ENCODE measurements at regions not wholly inside any gene's neighbourhood (a gene's known extent, or its start where the extent isn't known, plus 50 kb on each side); places are given as distances from the start of the nearest gene placed in this dataset.

DNA sequence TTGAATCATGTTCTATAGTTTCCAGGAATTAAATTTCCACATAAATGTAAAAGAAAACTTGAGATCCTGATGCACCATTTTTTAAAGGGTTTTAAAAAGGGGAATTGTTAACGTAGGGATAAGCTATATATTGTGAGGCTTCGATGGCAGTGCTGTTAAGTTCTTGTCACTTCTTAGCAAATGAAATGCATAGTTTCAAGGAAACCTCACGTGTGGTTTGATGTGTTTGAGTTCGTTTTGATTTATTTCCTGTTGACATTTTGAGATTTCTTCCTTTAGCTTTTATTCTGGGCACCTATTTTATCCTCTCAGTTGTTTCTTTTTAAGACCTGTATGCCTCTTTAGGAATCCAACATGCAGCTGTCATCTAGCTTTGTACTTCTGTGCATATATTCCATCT, 301.0 kb downstream of the DOCK8 start:
- intact Hi-C loops (cut with DNase I; ENCODE audit: low total_unique reads): no loop called here
- peak overlapping the region; percentile 4 to 62 for H3K27ac ChIP-seq
- H3K4me3 ChIP-seq: no peak overlapping the region
- DNase-seq: no peak
- TF ChIP-seq POLR2A (IDR thresholded peaks at IDR 0.05): no peak
- TF ChIP-seq, protein P1, sequence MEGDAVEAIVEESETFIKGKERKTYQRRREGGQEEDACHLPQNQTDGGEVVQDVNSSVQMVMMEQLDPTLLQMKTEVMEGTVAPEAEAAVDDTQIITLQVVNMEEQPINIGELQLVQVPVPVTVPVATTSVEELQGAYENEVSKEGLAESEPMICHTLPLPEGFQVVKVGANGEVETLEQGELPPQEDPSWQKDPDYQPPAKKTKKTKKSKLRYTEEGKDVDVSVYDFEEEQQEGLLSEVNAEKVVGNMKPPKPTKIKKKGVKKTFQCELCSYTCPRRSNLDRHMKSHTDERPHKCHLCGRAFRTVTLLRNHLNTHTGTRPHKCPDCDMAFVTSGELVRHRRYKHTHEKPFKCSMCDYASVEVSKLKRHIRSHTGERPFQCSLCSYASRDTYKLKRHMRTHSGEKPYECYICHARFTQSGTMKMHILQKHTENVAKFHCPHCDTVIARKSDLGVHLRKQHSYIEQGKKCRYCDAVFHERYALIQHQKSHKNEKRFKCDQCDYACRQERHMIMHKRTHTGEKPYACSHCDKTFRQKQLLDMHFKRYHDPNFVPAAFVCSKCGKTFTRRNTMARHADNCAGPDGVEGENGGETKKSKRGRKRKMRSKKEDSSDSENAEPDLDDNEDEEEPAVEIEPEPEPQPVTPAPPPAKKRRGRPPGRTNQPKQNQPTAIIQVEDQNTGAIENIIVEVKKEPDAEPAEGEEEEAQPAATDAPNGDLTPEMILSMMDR (IDR thresholded peaks at IDR 0.05): no peak
- no peaks in the 10 kb centered on the region for H3K4me1 ChIP-seq
- no peaks in the 10 kb centered on the region for H3K27me3 ChIP-seq
- no peaks in the 10 kb centered on the region for H3K36me3 ChIP-seq
- H3K9me3 ChIP-seq: no peaks in the 10 kb centered on the region

DNA sequence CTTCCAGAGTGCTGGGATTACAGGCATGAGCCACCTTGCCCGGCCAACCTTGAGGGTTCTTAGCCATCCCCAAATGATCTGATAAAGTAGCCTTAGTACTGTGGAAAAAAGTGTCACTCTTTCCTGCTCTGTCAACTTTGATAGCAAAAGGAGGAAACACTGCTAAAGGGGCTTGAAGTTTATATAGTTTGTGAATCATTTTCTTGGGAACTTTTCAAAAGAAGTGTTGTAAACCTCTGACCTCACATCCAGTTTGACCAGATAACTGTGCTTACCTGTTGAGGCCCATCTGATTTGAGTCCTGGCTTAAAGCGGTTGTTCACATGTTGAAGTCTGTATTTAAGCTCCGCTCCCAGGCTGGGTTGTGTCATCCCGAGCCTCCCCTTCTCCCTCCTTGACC, 303.3 kb downstream of the DOCK8 start:
- intact Hi-C loops (cut with DNase I; ENCODE audit: low total_unique reads): no loop called here
- no peak overlapping the region for H3K27ac ChIP-seq

DNA sequence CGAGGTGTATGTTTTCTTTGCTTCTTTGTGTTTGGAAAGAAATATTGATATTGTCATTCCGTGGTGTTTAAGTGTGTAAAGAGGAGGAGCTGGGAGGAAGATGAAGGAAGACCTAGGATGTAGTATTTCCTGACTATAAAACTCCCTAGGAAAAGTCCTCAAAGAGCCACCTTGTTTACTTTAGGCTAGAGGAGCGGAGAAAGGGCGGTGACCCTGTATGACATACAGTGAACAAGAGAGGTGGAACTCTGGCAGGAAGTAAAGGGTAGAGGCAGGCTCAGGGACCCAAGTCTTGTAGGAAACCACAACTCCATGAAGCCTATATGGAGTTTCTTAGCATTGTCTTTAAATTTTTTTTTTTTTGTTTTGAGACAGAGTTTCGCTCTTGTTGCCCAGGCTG, 303.9 kb downstream of the DOCK8 start:
- no peak overlapping the region for H3K27ac ChIP-seq
- DNase-seq: no peak
- peaks cover 0 to 11% of the 10 kb centered on the region in 2 donors for H3K4me1 ChIP-seq
- intact Hi-C loops (cut with DNase I; ENCODE audit: low total_unique reads): no loop called here
- H3K36me3 ChIP-seq: no peaks in the 10 kb centered on the region
- H3K4me3 ChIP-seq: no peak overlapping the region
- no peak for TF ChIP-seq POLR2A (IDR thresholded peaks at IDR 0.05)
- TF ChIP-seq, protein P1 (IDR thresholded peaks at IDR 0.05): no peak
- no peaks in the 10 kb centered on the region for H3K27me3 ChIP-seq
- H3K9me3 ChIP-seq: no peaks in the 10 kb centered on the region

More for the DNA sequence above, 303.3 kb downstream of the DOCK8 start:
- H3K4me1 ChIP-seq: peaks cover 0 to 10% of the 10 kb centered on the region in 2 donors
- no peaks in the 10 kb centered on the region for H3K9me3 ChIP-seq
- no peaks in the 10 kb centered on the region for H3K27me3 ChIP-seq
- no peak for DNase-seq
- H3K36me3 ChIP-seq: no peaks in the 10 kb centered on the region
- TF ChIP-seq, protein P1 (IDR thresholded peaks at IDR 0.05): no peak
- no peak overlapping the region for H3K4me3 ChIP-seq

DNA sequence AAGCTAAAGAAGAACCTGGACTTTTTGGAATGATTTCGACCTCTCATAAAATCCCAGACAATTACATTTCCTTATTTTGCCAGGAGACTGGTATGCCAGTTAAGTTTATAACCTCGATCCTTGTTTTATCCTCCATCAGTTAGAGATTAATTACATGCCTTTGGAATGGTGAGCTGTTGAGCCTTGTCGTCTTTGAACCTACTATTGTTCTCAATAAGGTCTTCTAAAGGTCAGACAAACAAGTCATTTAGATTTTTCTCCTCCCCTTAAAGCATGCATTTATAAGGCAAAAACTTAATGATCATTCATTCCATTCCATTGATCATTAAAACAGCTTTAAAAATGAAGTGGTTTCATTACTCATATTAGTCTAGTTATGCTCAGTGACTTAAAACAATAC, 304.9 kb downstream of the DOCK8 start:
- Histone ChIP-seq H3K4me3 (no peak overlapping the region), H3K27ac (peak overlapping the region in 1 of 2 donors; percentile 39), H3K9me3 (no peaks in the 10 kb centered on the region), H3K36me3 (no peaks in the 10 kb centered on the region), H3K27me3 (no peaks in the 10 kb centered on the region), H3K4me1 (peaks cover 0 to 11% of the 10 kb centered on the region in 2 donors)
- DNase-seq: no peak
- intact Hi-C loops (cut with DNase I; ENCODE audit: low total_unique reads): no loop called here
- TF ChIP-seq, protein P1 (IDR thresholded peaks at IDR 0.05): no peak
- no peak for TF ChIP-seq POLR2A (IDR thresholded peaks at IDR 0.05)

DNA sequence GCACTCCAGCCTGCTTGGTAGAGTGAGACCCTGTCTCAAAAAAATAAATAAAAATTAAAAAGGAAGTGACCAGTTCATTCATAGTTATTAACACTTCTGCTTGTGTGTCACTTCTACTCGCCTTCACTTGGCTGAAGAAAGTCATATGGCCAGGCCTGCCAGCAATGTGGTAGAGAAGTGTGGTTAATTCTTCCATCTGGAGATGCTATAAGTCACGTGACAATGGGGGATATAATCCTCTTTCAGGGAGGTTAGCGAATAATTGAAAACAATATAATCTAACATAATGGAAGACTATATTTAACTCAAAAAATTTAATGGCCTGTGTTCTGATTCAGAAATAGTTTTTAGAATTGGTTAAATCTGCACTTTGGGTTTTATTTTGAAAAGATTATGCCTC, 305.6 kb downstream of the DOCK8 start:
- peak overlapping the region in 1 of 2 donors; percentile 85 for H3K27ac ChIP-seq
- intact Hi-C loops (cut with DNase I; ENCODE audit: low total_unique reads): no loop called here

More for the DNA sequence above, 305.6 kb downstream of the DOCK8 start:
- TF ChIP-seq, protein P1 (IDR thresholded peaks at IDR 0.05): no peak
- no peak for TF ChIP-seq POLR2A (IDR thresholded peaks at IDR 0.05)
- Histone ChIP-seq H3K27me3 (no peaks in the 10 kb centered on the region), H3K9me3 (no peaks in the 10 kb centered on the region), H3K4me1 (peaks cover 0 to 11% of the 10 kb centered on the region in 2 donors), H3K4me3 (no peak overlapping the region), H3K36me3 (no peaks in the 10 kb centered on the region)
- no peak for DNase-seq
